Liver (tissue), 7 donors: ENCODE measurements at regions not wholly inside any gene's neighbourhood (a gene's known extent, or its start where the extent isn't known, plus 50 kb on each side); places are given as distances from the start of the nearest gene placed in this dataset.

Experiments used
- DNase-seq: peaks from one replicate; pipeline ENCODE4 v3.0.0-alpha.2; 2017; ENCODE audit warnings: low spot score
- H3K27ac ChIP-seq, 2 donors: one replicate each; pipeline ENCODE4 v1.7.0; 2013; ENCODE audit warnings: inconsistent platforms in 2 of 2, low read length in 2 of 2, control low read depth in 1 of 2, low read depth in 1 of 2, mild to moderate bottlenecking in 1 of 2
- H3K27me3 ChIP-seq, 4 donors: one replicate each; pipeline versions ENCODE4 v1.6.1 to v1.7.0; 2013; ENCODE audit warnings: low read length in 3 of 4, inconsistent platforms in 1 of 4, mild to moderate bottlenecking in 1 of 4, moderate library complexity in 1 of 4; ENCODE audit not compliant: control insufficient read depth in 4 of 4, insufficient read depth in 4 of 4
- H3K36me3 ChIP-seq, 4 donors: one replicate each; pipeline versions ENCODE4 v1.6.1 to v1.7.0; 2013; ENCODE audit warnings: low read length in 3 of 4, mild to moderate bottlenecking in 3 of 4, low read depth in 1 of 4, moderate library complexity in 1 of 4; ENCODE audit not compliant: control insufficient read depth in 4 of 4, insufficient read depth in 3 of 4
- H3K4me1 ChIP-seq, 4 donors: one replicate each; pipeline versions ENCODE4 v1.6.1 to v1.7.0; 2013; ENCODE audit warnings: low read length in 3 of 4, mild to moderate bottlenecking in 3 of 4, moderate library complexity in 1 of 4; ENCODE audit not compliant: control insufficient read depth in 4 of 4, insufficient read depth in 4 of 4
- H3K4me3 ChIP-seq, 3 donors: one replicate each; pipeline versions ENCODE4 v1.6.1 to v1.7.0; 2013; ENCODE audit warnings: low read length in 3 of 3, control low read depth in 1 of 3, low read depth in 1 of 3, mild to moderate bottlenecking in 1 of 3
- H3K9ac ChIP-seq, 2 donors: one replicate each; pipeline ENCODE4 v1.7.0; 2013; ENCODE audit warnings: low read length in 2 of 2, mild to moderate bottlenecking in 2 of 2, moderate library complexity in 2 of 2, control low read depth in 1 of 2, low read depth in 1 of 2
- H3K9me3 ChIP-seq, 4 donors: one replicate each; pipeline versions ENCODE4 v1.6.1 to v1.7.0; 2013; ENCODE audit warnings: low read length in 3 of 4; ENCODE audit not compliant: control insufficient read depth in 4 of 4
- ATF3 ChIP-seq: IDR thresholded peaks from 2 replicates; pipeline ENCODE4 v1.6.1; 2016; ENCODE audit warnings: antibody characterized with exemption
- EGR1 ChIP-seq, 2 donors: IDR thresholded peaks; 2 replicates each; pipeline ENCODE4 v1.6.1; 2016 to 2018; ENCODE audit warnings: antibody characterized with exemption in 2 of 2, low read depth in 2 of 2
- FOXA1 ChIP-seq: IDR thresholded peaks from 2 replicates; pipeline ENCODE4 v1.6.1; 2016; ENCODE audit warnings: antibody characterized with exemption
- FOXA2 ChIP-seq: IDR thresholded peaks from 2 replicates; pipeline ENCODE4 v1.6.1; 2016; ENCODE audit warnings: antibody characterized with exemption
- GABPA ChIP-seq, 2 donors: IDR thresholded peaks in 1 of 2; conservative IDR thresholded peaks in 1 of 2; 2 replicates each; pipeline ENCODE4 v1.6.1; 2016; ENCODE audit warnings: antibody characterized with exemption in 2 of 2, mild to moderate bottlenecking in 1 of 2, moderate library complexity in 1 of 2
- HNF4A ChIP-seq, 2 donors: conservative IDR thresholded peaks; 2 replicates each; pipeline ENCODE4 v1.6.1; 2016; ENCODE audit warnings: antibody characterized with exemption in 2 of 2, mild to moderate bottlenecking in 2 of 2
- HNF4G ChIP-seq: IDR thresholded peaks from 2 replicates; pipeline ENCODE4 v1.6.1; 2016; ENCODE audit warnings: antibody characterized with exemption
- JUND ChIP-seq, 2 donors: IDR thresholded peaks; 2 replicates each; pipeline ENCODE4 v1.6.1; 2016; ENCODE audit warnings: antibody characterized with exemption in 2 of 2
- NR2F2 ChIP-seq: IDR thresholded peaks from 2 replicates; pipeline ENCODE4 v1.6.1; 2016; ENCODE audit warnings: antibody characterized with exemption
- RAD21 ChIP-seq, 2 donors: IDR thresholded peaks; 2 replicates each; pipeline ENCODE4 v1.6.1; 2016; ENCODE audit warnings: antibody characterized with exemption in 2 of 2, mild to moderate bottlenecking in 2 of 2
- RXRA ChIP-seq, 2 donors: IDR thresholded peaks; 2 replicates each; pipeline ENCODE4 v1.6.1; 2017 to 2018; ENCODE audit warnings: antibody characterized with exemption in 2 of 2, mild to moderate bottlenecking in 1 of 2
- SP1 ChIP-seq: IDR thresholded peaks from 2 replicates; pipeline ENCODE4 v1.6.1; 2018; ENCODE audit warnings: antibody characterized with exemption, mild to moderate bottlenecking
- TAF1 ChIP-seq: conservative IDR thresholded peaks from 2 replicates; pipeline ENCODE4 v1.6.1; 2016; ENCODE audit warnings: antibody characterized with exemption, mild to moderate bottlenecking
- ZBTB33 ChIP-seq: IDR thresholded peaks from 2 replicates; pipeline ENCODE4 v1.6.1; 2016; ENCODE audit warnings: antibody characterized with exemption
- WGBS: extraction: QIAGEN DNeasy Blood & Tissue Kit; methylation state at CpG from one replicate; pipeline ENCODE4 v1.1.7; 2013; 5-methylcytosine and 5-hydroxymethylcytosine counted together
- donor health status: healthy.
- donor health status: healthy.
- donor health status: healthy.
- donor health status: healthy.

- no peak overlapping the region for H3K27ac ChIP-seq
- WGBS, result 93% methylated on average over 4 of the region's 4 CpGs
- TF ChIP-seq TAF1 (no peak), RXRA (IDR thresholded peaks at IDR 0.05) (no peak), GABPA (IDR thresholded peaks at IDR 0.05 in 1 of 2, conservative IDR thresholded peaks at IDR 0.05 in 1 of 2) (no peak), EGR1 (IDR thresholded peaks at IDR 0.05; ENCODE audit: low read depth in 2 of 2) (no peak), ATF3 (no peak), JUND (IDR thresholded peaks at IDR 0.05) (no peak), RAD21 (IDR thresholded peaks at IDR 0.05) (no peak), ZBTB33 (no peak)
- H3K9ac ChIP-seq, result no peak overlapping the region
- H3K27me3 ChIP-seq, result no peaks in the 10 kb centered on the region
- H3K4me3 ChIP-seq, result no peak overlapping the region
- H3K9me3 ChIP-seq, result no peaks in the 10 kb centered on the region
- DNase-seq, result no peak
- H3K36me3 ChIP-seq, result no peaks in the 10 kb centered on the region
- H3K4me1 ChIP-seq, result no peaks in the 10 kb centered on the region
These were observed 104.9 kb upstream of the SMAD3 start for GRCh38 chr15:66960519-66960918.

GRCh38 chr15:66961407-66961884 is 104.0 kb upstream of the SMAD3 start:
- Histone ChIP-seq H3K27ac (no peak overlapping the region), H3K4me1 (no peaks in the 10 kb centered on the region), H3K27me3 (no peaks in the 10 kb centered on the region), H3K9ac (no peak overlapping the region), H3K36me3 (no peaks in the 10 kb centered on the region), H3K9me3 (no peaks in the 10 kb centered on the region), H3K4me3 (no peak overlapping the region)
- TF ChIP-seq FOXA1 (no peak), SP1 (no peak), TAF1 (no peak), FOXA2 (no peak), HNF4A (conservative IDR thresholded peaks at IDR 0.05) (no peak), GABPA (IDR thresholded peaks at IDR 0.05 in 1 of 2, conservative IDR thresholded peaks at IDR 0.05 in 1 of 2) (no peak)
- WGBS, result 79% methylated on average over 5 of the region's 5 CpGs
- DNase-seq, result no peak

GRCh38 chr15:66961901-66962300 is 103.5 kb upstream of the SMAD3 start:
- no peak for DNase-seq
- H3K9me3 ChIP-seq, result no peaks in the 10 kb centered on the region
- WGBS, result 90% methylated on average over 10 of the region's 10 CpGs

More at GRCh38 chr15:66961901-66962300, 103.5 kb upstream of the SMAD3 start:
- H3K4me3 ChIP-seq, result no peak overlapping the region
- TF ChIP-seq NR2F2 (no peak), ATF3 (no peak), FOXA2 (no peak), HNF4A (conservative IDR thresholded peaks at IDR 0.05) (no peak), SP1 (no peak), HNF4G (no peak)
- no peak overlapping the region for H3K9ac ChIP-seq
- H3K4me1 ChIP-seq, result no peaks in the 10 kb centered on the region
- no peaks in the 10 kb centered on the region for H3K27me3 ChIP-seq
- no peaks in the 10 kb centered on the region for H3K36me3 ChIP-seq
- H3K27ac ChIP-seq, result no peak overlapping the region
